ENCODE measurements at regions not wholly inside any gene's neighbourhood (a gene's known extent, or its start where the extent isn't known, plus 50 kb on each side); places are given as distances from the start of the nearest gene placed in this dataset.

- intact Hi-C loops (cut with micrococcal nuclease): no loop called here
- H3K9me3 Mint-ChIP-seq: no peaks in the 10 kb centered on the region
- peaks cover 11% of the 10 kb centered on the region for H3K27me3 Mint-ChIP-seq
- CTCF ChIA-PET: no interaction called here
- TF ChIP-seq CTCF (IDR thresholded peaks at IDR 0.05): no peak
- no peak overlapping the region for H3K4me3 Mint-ChIP-seq
- H3K4me1 Mint-ChIP-seq: peaks cover 3% of the 10 kb centered on the region
- H3K36me3 Mint-ChIP-seq (ENCODE audit: low read depth): no peaks in the 10 kb centered on the region
- POLR2A ChIA-PET: no interaction called here
- ATAC-seq (ENCODE audit: low read depth): no peak
- DNase-seq: no peak
- H3K27ac Mint-ChIP-seq: no peak overlapping the region
Observed at GRCh38 chr12:90295858-90296257, 587.2 kb upstream of the ATP2B1 start.

- no peak overlapping the region for H3K4me3 Mint-ChIP-seq
- POLR2A ChIA-PET: no interaction called here
- H3K27me3 Mint-ChIP-seq: peaks cover 11% of the 10 kb centered on the region
- DNase-seq (no peak), ATAC-seq (ENCODE audit: low read depth) (no peak)
- no peaks in the 10 kb centered on the region for H3K36me3 Mint-ChIP-seq (ENCODE audit: low read depth)
- CTCF ChIA-PET: no interaction called here
- peaks cover 13% of the 10 kb centered on the region for H3K9me3 Mint-ChIP-seq
- intact Hi-C loops (cut with micrococcal nuclease): no loop called here
- TF ChIP-seq CTCF (IDR thresholded peaks at IDR 0.05): no peak
- H3K4me1 Mint-ChIP-seq: no peaks in the 10 kb centered on the region
- no peak overlapping the region for H3K27ac Mint-ChIP-seq
Observed at GRCh38 chr12:90292183-90292582, 583.5 kb upstream of the ATP2B1 start.

- intact Hi-C loops (cut with micrococcal nuclease): no loop called here
- POLR2A ChIA-PET: no interaction called here
- H3K27me3 Mint-ChIP-seq: peaks cover 11% of the 10 kb centered on the region
- H3K4me3 Mint-ChIP-seq: no peak overlapping the region
- H3K27ac Mint-ChIP-seq: no peak overlapping the region
- ATAC-seq (ENCODE audit: low read depth): no peak
- TF ChIP-seq CTCF (IDR thresholded peaks at IDR 0.05): no peak
- DNase-seq: no peak
- peaks cover 13% of the 10 kb centered on the region for H3K9me3 Mint-ChIP-seq
- no peaks in the 10 kb centered on the region for H3K36me3 Mint-ChIP-seq (ENCODE audit: low read depth)
- H3K4me1 Mint-ChIP-seq: no peaks in the 10 kb centered on the region
- CTCF ChIA-PET: interaction anchor here (0.6 kb wide), 1 partner anchor 53 kb away, joined by 3 read pairs; no protein-coding TSS in a partner anchor
Observed at GRCh38 chr12:90290980-90291975, 582.6 kb upstream of the ATP2B1 start.

GRCh38 chr12:90287585-90287984 is 578.9 kb upstream of the ATP2B1 start:
- CTCF ChIA-PET: no interaction called here

More at GRCh38 chr12:90287585-90287984, 578.9 kb upstream of the ATP2B1 start:
- ATAC-seq (ENCODE audit: low read depth) (no peak), DNase-seq (no peak)
- intact Hi-C loops (cut with micrococcal nuclease): no loop called here
- Mint-ChIP-seq H3K4me1 (no peaks in the 10 kb centered on the region), H3K27ac (no peak overlapping the region), H3K4me3 (no peak overlapping the region), H3K36me3 (ENCODE audit: low read depth) (no peaks in the 10 kb centered on the region), H3K27me3 (no peaks in the 10 kb centered on the region), H3K9me3 (peaks cover 19% of the 10 kb centered on the region)
- POLR2A ChIA-PET: no interaction called here
- TF ChIP-seq CTCF (IDR thresholded peaks at IDR 0.05): no peak

Data from activated B cell treated with CpG ODN at 0.5 μM for 24 hours (primary cell).